Stimulated activated CD4-positive, alpha-beta T cell treated with anti-CD3 and anti-CD28 coated beads, Interleukin-4, amount 100 ng/mL, for 4 hours (primary cell): ENCODE measurements at regions not wholly inside any gene's neighbourhood (a gene's known extent, or its start where the extent isn't known, plus 50 kb on each side); places are given as distances from the start of the nearest gene placed in this dataset.

Source experiments
- DNase-seq, 2 experiments: peaks; one replicate each; pipeline ENCODE4 v3.0.0-alpha.2; 2020

GRCh38 chr7:70986297-70986696 is 145.6 kb upstream of the GALNT17 start:
- DNase-seq: no peak

DNA sequence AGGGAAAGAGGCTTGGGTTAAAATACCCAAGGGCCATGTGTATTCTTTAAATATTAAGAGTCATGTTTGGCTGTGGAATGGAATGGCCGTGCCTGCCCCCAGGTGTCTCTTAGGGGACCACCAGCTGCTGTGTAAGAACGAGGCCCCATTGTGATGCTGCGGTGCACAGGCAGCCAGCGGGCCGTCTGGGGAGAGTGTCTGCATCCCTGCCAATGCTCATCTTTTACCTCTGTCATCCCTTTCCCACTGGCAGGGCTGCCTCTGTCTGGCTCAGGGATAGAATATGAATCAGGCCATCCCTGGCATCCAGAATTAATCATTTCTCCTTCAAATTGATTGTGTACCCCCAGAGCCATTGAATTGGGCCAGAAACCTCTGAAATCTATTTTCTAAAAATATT is 137.8 kb upstream of the GALNT17 start:
- no peak for DNase-seq

- no peak for DNase-seq
These were observed 134.7 kb upstream of the GALNT17 start for GRCh38 chr7:70997261-70997660.

- DNase-seq: no peak
These were observed 126.8 kb upstream of the GALNT17 start for GRCh38 chr7:71005109-71005508.

- DNase-seq: no peak
These were observed 122.3 kb upstream of the GALNT17 start for GRCh38 chr7:71009636-71010035.

DNA sequence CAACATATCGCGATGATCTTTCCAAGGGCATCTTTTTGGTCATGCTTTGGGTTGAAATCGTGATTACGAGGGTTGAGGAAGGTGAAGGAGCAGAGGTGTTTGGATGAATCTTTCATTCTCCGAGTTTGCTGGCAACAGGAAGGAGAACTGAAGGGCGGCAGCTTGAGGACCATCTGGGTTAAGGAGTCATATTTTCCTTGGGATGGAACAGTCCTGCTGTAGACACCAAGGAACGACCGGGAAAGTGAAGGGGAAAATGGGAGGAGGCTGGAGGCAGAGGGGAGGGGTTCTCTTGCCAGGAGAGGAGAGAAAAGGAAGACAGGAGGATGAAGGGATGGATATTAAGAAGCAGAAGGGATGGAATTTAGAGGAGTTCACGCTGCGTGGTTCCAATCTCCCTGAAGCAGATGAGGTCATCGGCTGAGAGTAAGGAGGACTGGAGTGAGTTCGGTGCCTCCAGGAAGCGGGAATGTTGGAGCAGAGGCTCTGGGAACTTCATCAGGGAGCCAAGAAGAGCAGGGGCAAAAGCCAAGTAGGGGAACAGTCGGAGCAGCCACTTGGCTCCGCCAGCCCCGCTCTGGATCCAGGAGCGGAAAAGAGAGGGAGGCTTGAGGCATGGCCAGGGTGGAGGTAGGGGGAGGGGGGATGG is 116.6 kb upstream of the GALNT17 start:
- no peak for DNase-seq

- DNase-seq: no peak
These were observed 115.5 kb upstream of the GALNT17 start for GRCh38 chr7:71016401-71016800.

DNA sequence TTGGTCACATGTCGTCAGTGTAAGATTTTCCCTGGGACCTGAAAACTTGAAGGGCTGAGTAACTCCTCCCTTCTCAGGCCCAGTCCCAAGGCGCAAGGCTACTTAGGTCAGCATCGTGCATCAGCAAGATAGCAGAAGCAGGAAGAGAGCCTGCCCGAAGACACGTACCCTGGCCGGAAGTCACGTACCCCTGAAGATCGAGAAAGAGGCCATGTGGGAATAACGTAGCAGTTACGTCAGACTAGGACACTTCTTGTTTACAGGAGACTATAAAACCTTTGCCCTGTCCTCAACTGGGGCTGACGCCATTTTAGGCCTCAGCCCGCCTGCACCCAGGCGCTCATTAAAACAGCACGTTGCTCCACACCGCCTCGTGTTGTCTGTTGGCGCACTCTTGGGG is 114.3 kb upstream of the GALNT17 start:
- no peak for DNase-seq

DNA sequence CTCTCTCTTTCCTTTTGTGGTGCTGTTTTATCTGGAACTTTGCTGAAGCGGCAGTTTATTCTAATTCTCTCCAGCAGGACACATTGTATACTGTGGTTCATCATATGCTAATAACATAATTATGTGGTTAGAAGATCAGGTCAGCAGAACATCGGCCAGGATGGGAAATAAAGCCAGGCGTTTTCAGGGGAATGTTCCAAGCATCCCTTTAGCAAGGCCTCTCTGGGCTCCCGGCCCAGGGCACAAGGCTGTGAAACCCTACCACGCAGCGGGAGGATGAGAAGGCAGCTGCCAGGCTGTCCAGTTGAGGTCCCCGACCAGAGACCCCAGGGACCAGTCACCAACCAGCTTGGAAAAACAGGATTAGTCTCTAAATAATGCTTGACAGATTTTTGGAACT is 112.2 kb upstream of the GALNT17 start:
- no peak for DNase-seq

DNA sequence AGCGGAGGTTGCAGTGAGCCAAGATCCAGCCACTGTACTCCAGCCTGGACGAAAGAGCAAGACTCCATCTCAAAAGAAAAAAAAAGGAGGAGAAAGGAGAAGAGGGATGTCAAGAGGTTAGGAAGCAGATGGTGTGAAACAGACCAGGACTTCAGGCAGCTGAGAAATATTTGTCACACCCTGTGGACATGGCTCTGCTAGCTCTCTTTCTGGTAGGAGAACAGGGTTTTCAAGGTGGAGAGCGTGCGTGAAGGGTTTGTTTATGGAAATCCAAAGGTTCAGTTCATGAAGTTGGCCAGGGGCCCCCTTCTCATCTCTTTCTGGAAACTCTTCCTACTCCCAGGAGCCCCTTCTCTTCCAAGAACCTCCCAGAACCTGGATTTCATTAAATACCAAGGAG is 110.8 kb upstream of the GALNT17 start:
- no peak for DNase-seq

DNA sequence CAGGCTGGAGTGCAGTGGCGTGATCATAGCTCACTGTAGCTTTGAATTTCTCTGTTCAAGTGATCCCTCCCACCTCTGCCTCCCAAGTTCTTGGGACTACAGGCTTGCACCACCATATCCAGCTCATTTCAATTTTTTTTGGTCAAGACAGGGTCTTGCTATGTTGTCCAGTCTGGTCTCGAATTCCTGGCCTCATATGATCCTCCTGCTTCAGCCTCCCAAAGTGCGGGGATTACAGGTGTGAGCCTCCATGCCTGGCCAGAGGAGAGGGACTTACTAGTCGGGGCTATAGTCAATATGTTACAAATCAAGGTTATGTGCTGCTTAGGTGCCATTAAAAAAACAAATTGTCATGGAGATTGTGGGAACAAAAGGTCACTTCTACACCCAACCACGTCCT is 105.3 kb upstream of the GALNT17 start:
- no peak for DNase-seq

DNA sequence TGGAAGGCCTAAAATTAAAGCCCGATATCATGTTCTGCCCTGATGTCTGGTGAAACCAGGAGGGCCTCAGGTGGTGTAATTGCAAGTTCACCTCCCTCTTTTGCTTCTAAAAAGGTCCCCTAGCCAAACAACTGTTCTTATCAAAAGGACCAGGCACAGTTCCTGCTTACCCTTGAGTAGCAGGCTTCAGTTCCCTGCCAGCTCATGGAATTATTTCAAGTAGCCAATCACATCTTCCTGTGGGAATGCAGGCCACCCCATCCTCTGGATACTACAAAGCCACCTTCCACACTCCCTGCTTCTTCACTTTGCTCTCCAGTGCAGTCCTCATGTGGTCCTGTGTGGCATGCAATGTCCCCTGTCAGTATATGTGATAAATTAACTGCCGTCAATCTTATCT is 97.7 kb upstream of the GALNT17 start:
- DNase-seq: no peak

DNA sequence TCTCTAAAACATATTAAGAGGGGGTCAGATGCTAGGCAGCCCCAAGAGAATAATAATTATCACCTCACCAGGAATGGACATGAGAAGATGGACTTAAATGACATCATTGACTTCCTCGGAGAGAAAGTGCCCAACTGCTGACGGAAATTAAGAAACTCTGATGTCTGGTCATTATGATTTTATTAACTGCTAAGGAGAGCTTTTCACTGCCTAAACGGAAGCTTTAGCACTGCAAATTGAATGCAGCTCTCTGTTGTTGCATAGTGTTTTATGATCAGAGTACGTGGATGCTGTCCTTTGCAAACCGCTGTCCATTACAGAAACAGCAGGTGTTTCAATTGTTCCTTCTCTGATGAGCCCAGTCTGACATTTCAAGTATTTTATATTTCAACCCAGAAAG is 89.4 kb upstream of the GALNT17 start:
- no peak for DNase-seq

- no peak for DNase-seq
These were observed 81.5 kb upstream of the GALNT17 start for GRCh38 chr7:71050492-71050891.

- DNase-seq: no peak
These were observed 76.4 kb upstream of the GALNT17 start for GRCh38 chr7:71055504-71055903.

- DNase-seq: no peak
These were observed 54.0 kb upstream of the GALNT17 start for GRCh38 chr7:71077743-71078476.
